ENCODE measurements at regions not wholly inside any gene's neighbourhood (a gene's known extent, or its start where the extent isn't known, plus 50 kb on each side); places are given as distances from the start of the nearest gene placed in this dataset.

DNA sequence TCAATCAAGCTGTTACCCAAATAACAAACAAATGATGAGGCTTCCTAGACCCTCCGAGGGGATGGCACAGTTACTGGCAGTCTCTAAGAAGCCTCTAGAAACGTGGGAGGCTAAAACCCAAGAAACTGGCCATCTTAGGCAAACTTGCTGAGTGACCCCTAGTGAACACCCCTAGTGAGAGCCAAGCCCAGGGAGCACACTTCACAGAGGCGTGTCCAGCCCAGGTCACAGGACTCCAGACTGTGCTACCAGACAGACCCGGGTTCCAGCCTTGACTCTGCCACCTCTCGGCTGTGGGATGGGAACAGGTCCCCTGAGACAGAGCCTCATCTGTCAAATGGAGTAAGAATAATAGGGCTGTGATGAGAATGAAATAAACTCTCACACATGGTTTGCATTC, 83.5 kb upstream of the ASAP2 start:
- DNase-seq (ENCODE audit: low read depth) = no peak
- TF ChIP-seq, protein P1, sequence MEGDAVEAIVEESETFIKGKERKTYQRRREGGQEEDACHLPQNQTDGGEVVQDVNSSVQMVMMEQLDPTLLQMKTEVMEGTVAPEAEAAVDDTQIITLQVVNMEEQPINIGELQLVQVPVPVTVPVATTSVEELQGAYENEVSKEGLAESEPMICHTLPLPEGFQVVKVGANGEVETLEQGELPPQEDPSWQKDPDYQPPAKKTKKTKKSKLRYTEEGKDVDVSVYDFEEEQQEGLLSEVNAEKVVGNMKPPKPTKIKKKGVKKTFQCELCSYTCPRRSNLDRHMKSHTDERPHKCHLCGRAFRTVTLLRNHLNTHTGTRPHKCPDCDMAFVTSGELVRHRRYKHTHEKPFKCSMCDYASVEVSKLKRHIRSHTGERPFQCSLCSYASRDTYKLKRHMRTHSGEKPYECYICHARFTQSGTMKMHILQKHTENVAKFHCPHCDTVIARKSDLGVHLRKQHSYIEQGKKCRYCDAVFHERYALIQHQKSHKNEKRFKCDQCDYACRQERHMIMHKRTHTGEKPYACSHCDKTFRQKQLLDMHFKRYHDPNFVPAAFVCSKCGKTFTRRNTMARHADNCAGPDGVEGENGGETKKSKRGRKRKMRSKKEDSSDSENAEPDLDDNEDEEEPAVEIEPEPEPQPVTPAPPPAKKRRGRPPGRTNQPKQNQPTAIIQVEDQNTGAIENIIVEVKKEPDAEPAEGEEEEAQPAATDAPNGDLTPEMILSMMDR (IDR thresholded peaks at IDR 0.05; ENCODE audit: control insufficient read depth, extremely low read depth, insufficient read depth) = no peak
- H3K4me3 ChIP-seq (ENCODE audit: low read depth, low read length) = no peak overlapping the region

DNA sequence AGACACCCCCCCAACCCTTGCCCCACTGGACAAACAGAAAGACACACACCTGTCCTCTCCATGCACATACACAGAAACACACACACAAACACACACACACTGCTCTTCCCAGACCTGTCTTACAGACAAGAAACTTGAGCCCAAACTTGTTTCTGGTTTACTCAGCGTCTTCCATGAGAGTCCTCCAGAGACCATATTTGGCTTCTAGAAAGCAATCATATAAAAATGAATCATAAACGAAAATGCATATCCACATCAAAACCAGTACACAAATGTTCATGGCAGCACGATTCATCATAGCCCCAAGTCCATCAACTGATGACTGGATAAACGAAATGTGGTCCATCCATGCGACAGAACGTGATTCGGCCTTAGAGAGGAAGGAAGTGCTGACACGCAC, 84.2 kb upstream of the ASAP2 start:
- no peak for DNase-seq (ENCODE audit: low read depth)
- TF ChIP-seq, protein P1 (IDR thresholded peaks at IDR 0.05; ENCODE audit: control insufficient read depth, extremely low read depth, insufficient read depth) = no peak
- H3K4me3 ChIP-seq (ENCODE audit: low read depth, low read length) = no peak overlapping the region

DNA sequence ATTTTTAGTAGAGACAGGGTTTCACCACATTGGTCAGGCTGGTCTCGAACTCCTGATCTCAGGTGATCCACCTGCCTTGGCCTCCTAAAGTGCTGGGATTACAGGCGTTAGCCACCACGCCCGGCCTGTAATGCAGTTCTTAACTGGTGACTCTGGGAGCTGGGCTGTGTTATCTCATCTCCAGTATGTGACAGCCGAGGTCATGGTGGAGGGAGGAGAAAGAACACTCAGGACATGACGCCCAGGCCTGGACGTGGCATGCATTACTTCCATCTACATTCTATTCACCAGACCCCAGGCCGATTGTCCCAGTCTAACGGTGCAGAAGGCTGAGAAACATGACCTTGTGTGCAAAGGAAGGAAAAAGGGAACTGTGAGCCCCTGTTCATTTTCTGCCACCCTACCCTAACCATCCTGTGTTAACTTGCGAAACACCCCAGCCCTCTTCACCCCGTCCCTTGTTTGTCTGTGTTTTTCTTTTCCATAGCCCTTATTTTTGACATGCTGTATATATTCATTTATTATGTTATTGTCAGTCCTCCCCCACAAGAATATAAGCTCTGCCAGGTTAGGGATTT, 88.1 kb upstream of the ASAP2 start:
- no peak overlapping the region for H3K4me3 ChIP-seq (ENCODE audit: low read depth, low read length)
- TF ChIP-seq, protein P1 (IDR thresholded peaks at IDR 0.05; ENCODE audit: control insufficient read depth, extremely low read depth, insufficient read depth) = no peak
- DNase-seq (ENCODE audit: low read depth) = no peak

DNA sequence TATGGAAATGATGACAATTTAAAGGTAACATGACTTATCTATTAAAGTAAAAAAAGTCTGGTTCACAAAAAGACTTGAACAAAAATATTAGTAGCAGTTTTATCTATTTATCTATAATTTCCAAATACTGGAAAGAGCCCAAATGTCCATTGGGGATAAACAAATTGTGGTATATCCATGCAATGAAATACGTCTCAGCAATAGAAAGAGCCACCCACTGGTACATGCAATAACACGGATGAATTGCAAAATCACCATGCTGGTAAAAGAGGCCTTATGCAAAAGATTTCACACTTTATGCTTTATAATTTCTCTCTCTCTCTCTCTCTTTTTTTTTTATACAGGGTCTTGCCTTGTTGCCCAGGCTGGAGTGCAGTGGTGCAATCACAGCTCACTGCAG, 91.4 kb upstream of the ASAP2 start:
- H3K4me3 ChIP-seq (ENCODE audit: low read depth, low read length) = no peak overlapping the region
- DNase-seq (ENCODE audit: low read depth) = no peak
- TF ChIP-seq, protein P1 (IDR thresholded peaks at IDR 0.05; ENCODE audit: control insufficient read depth, extremely low read depth, insufficient read depth) = no peak

DNA sequence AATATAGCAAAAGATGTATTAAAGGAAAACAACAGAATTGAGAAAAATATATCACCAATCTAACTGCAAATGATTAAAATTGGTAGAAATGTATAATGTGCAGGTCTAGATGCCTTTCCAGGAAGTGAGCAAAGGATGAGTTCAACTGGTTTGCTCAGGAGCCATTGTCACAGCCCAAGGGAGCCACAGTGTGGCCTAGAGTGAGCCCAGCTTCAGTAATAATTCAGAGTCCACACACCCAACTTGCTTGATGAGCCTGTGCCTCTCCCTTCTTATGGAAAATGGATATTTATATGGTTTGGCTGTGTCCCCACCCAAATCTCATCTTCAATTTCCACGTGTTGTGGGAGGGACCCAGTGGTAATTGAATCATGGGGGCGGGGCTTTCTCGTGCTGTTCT, 92.2 kb upstream of the ASAP2 start:
- DNase-seq (ENCODE audit: low read depth) = no peak
- no peak overlapping the region for H3K4me3 ChIP-seq (ENCODE audit: low read depth, low read length)
- TF ChIP-seq, protein P1 (IDR thresholded peaks at IDR 0.05; ENCODE audit: control insufficient read depth, extremely low read depth, insufficient read depth) = peak; percentile 53

DNA sequence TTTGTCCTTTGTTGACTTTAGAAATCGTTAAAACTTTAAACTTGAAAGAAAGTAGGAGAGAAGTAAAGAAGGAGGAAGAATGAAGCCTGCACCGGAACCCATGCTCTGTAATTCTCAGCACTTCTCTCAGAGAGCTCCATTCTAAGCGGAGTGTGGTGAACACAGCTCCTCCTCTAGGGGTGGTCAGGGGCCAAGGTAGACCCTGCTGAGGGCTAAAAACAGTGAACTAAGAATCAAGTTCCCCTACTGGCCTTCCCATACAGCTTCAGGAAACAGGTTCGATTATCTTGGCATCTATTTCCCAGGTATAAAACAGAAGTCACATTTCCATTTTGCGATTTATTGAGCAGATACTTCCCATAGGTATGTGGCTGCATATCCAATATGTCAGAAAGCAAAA, 92.7 kb upstream of the ASAP2 start:
- no peak for DNase-seq (ENCODE audit: low read depth)
- H3K4me3 ChIP-seq (ENCODE audit: low read depth, low read length) = no peak overlapping the region

DNA sequence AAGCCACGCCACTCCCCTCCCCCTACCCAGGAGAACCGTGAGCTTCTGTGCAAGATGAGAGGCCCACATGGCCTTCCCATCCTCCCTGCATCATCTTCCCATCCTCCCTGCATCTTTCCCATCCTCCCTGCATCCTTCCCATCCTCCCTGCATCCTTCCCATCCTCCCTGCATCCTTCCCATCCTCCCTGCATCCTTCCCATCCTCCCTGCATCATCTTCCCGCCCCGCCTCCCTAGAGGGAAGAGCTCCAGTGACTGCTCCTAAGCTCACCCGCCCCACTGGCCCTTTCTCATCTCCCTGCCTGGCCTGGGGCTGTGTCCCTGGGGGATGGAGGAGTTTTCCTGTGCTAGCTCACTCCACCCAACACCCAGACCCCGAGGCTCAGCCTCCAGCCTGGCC, 93.3 kb upstream of the ASAP2 start:
- TF ChIP-seq, protein P1 (IDR thresholded peaks at IDR 0.05; ENCODE audit: control insufficient read depth, extremely low read depth, insufficient read depth) = no peak
- H3K4me3 ChIP-seq (ENCODE audit: low read depth, low read length) = no peak overlapping the region
- no peak for DNase-seq (ENCODE audit: low read depth)

More for the DNA sequence above, 92.7 kb upstream of the ASAP2 start:
- TF ChIP-seq, protein P1 (IDR thresholded peaks at IDR 0.05; ENCODE audit: control insufficient read depth, extremely low read depth, insufficient read depth) = no peak

Measured in LNCaP clone FGC (cell line).